Prostate gland (tissue), 2 donors: ENCODE measurements at regions not wholly inside any gene's neighbourhood (a gene's known extent, or its start where the extent isn't known, plus 50 kb on each side); places are given as distances from the start of the nearest gene placed in this dataset.
A peak's percentile ranks its signal among the peaks of the same experiment; 100 is the strongest.

Source experiments
- DNase-seq: peaks from one replicate; pipeline ENCODE4 v3.0.0-alpha.2; 2019; ENCODE audit warnings: low spot score
- H3K27ac ChIP-seq, 2 donors: fragments of 200-600 bp; sonication (generic); 2 replicates each; pipeline ENCODE4 v1.5.1; 2017 to 2019
- H3K27me3 ChIP-seq: fragments of 200-600 bp; sonication (generic); replicated peaks from 2 replicates; pipeline ENCODE4 v1.5.1; 2019; ENCODE audit not compliant: insufficient read depth
- H3K36me3 ChIP-seq, 2 donors: fragments of 200-600 bp; sonication (generic); 1 replicate in 1 of 2; 2 replicates in 1 of 2; pipeline versions ENCODE4 v1.5.1 to v1.8.1; 2017 to 2019
- H3K4me1 ChIP-seq: fragments of 200-600 bp; sonication (generic); replicated peaks from 2 replicates; pipeline ENCODE4 v1.5.1; 2019
- H3K4me3 ChIP-seq, 2 donors: fragments of 200-600 bp; sonication (generic); 2 replicates each; pipeline ENCODE4 v1.5.1; 2017 to 2019
- H3K9me3 ChIP-seq: fragments of 200-600 bp; sonication (generic); 2 replicates; pipeline ENCODE4 v1.5.1; 2017
- CTCF ChIP-seq, 4 experiments: fragments of 200-600 bp in 2 of 4; fragments of 450-650 bp in 2 of 4; sonication (generic) in 2 of 4; IDR thresholded peaks; 1 replicate in 3 of 4; 2 replicates in 1 of 4; pipeline ENCODE4 v1.5.1; 2016 to 2019; ENCODE audit warnings: antibody characterized with exemption in 4 of 4, mild to moderate bottlenecking in 2 of 4, moderate library complexity in 2 of 4
- POLR2A ChIP-seq: fragments of 450-650 bp; IDR thresholded peaks from one replicate; pipeline ENCODE4 v1.6.1; 2016; ENCODE audit warnings: antibody characterized with exemption, mild to moderate bottlenecking
- POLR2AphosphoS5 ChIP-seq: sonication (generic); formaldehyde crosslinking; IDR thresholded peaks from one replicate; pipeline ENCODE4 v1.6.1; 2017; ENCODE audit warnings: antibody characterized with exemption
- WGBS: methylation state at CpG from one replicate; pipeline ENCODE4 v1.1.5; 2018; 5-methylcytosine and 5-hydroxymethylcytosine counted together
- intact Hi-C: fragments of 100-400 bp; cut with DNase I; formaldehyde crosslinking; loops from one replicate; pipeline ENCODE4 v1.14.2; 2022

GRCh38 chr3:148451969-148452368 is 245.7 kb upstream of the AGTR1 start:
- H3K9me3 ChIP-seq: no peaks in the 10 kb centered on the region
- DNase-seq: no peak
- no peaks in the 10 kb centered on the region for H3K27me3 ChIP-seq
- intact Hi-C loops: no loop called here
- no peak overlapping the region for H3K4me3 ChIP-seq
- no peaks in the 10 kb centered on the region for H3K36me3 ChIP-seq
- no peaks in the 10 kb centered on the region for H3K4me1 ChIP-seq
- TF ChIP-seq CTCF (IDR thresholded peaks at IDR 0.05): no peak
- TF ChIP-seq POLR2A: no peak
- TF ChIP-seq POLR2AphosphoS5: no peak
- H3K27ac ChIP-seq: no peak overlapping the region

DNA sequence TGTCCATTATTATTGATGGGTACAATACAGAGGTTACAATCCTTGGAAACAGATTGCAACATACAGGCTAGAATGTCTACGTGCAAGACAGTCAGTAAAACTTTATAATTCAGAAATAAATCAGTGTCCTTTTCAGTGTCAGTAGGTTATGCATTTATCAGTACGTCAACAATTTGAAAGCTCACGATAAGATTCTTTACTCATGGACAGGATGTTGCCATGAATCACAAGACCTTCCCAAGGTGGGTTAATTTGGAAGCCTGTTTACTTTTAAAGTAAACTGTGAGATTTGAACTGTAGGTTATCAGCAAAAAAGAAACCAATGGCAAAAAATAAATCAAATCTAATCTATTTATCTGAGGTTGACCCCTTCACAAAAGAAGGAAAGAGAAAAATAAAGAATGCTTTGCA is 243.9 kb upstream of the AGTR1 start:
- Histone ChIP-seq H3K9me3 (no peaks in the 10 kb centered on the region), H3K4me3 (no peak overlapping the region), H3K4me1 (no peaks in the 10 kb centered on the region), H3K27ac (no peak overlapping the region), H3K36me3 (no peaks in the 10 kb centered on the region), H3K27me3 (no peaks in the 10 kb centered on the region)
- intact Hi-C loops: no loop called here
- 50% methylated on average over 3 of the region's 3 CpGs for WGBS
- TF ChIP-seq CTCF (IDR thresholded peaks at IDR 0.05): no peak
- TF ChIP-seq POLR2AphosphoS5: no peak
- no peak for TF ChIP-seq POLR2A
- no peak for DNase-seq

DNA sequence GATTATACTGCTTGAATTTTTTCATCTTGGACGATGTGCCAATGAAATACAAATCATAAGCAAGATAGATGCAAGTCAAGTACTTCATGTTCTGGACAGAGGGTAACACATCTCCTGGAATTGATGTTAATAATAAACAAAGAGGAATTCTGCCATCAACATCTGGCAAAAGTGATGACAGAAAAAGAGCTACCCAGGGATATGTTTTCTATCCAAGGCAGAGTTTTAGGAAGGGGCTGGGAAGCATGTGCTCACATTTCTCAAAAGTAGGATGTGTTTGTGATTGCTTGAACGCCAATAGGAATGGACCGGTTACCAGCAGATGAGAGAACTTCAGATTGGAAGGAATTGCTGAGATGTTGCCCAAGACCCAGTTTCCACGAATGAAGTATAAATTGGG is 242.6 kb upstream of the AGTR1 start:
- WGBS: 82% methylated on average over 4 of the region's 4 CpGs
- Histone ChIP-seq H3K27ac (no peak overlapping the region), H3K9me3 (no peaks in the 10 kb centered on the region), H3K4me3 (no peak overlapping the region), H3K4me1 (no peaks in the 10 kb centered on the region), H3K27me3 (no peaks in the 10 kb centered on the region), H3K36me3 (no peaks in the 10 kb centered on the region)
- no peak for DNase-seq
- TF ChIP-seq POLR2AphosphoS5 (no peak), POLR2A (no peak), CTCF (IDR thresholded peaks at IDR 0.05) (no peak)
- intact Hi-C loops: no loop called here

DNA sequence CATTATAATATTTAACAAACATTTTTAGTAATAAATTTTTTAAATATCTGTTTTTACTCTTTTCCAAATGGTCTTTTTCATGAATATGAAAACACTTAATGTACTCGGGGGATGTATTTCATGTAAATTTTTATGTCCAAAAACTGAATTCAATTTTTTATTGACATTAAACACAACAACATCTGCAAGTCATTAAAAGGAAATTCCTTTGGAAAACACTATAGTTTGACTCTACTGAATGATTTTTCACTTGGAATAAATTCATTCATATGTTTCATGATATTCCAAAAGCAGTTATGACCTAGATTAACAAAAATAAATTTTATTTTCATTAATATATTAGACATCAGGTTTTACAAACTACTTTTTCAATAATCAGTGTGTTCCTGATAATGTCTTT is 239.8 kb upstream of the AGTR1 start:
- Histone ChIP-seq H3K27ac (no peak overlapping the region), H3K4me1 (no peaks in the 10 kb centered on the region), H3K36me3 (no peaks in the 10 kb centered on the region), H3K27me3 (no peaks in the 10 kb centered on the region), H3K9me3 (no peaks in the 10 kb centered on the region), H3K4me3 (no peak overlapping the region)
- intact Hi-C loops: no loop called here
- DNase-seq: no peak
- 72% methylated on average over 1 of the region's 1 CpG for WGBS
- TF ChIP-seq CTCF (IDR thresholded peaks at IDR 0.05) (no peak), POLR2A (no peak), POLR2AphosphoS5 (no peak)

GRCh38 chr3:148459931-148460513 is 237.7 kb upstream of the AGTR1 start:
- intact Hi-C loops: no loop called here
- Histone ChIP-seq H3K9me3 (no peaks in the 10 kb centered on the region), H3K4me3 (no peak overlapping the region), H3K27ac (no peak overlapping the region), H3K4me1 (no peaks in the 10 kb centered on the region), H3K27me3 (no peaks in the 10 kb centered on the region), H3K36me3 (no peaks in the 10 kb centered on the region)
- DNase-seq: no peak
- no peak for TF ChIP-seq POLR2AphosphoS5
- no peak for TF ChIP-seq POLR2A
- peak in 3 of 4 experiments; percentile 22 to 41 (median 35) for TF ChIP-seq CTCF (IDR thresholded peaks at IDR 0.05)
- WGBS: 77% methylated on average over 1 of the region's 1 CpG
